ENCODE measurements at regions not wholly inside any gene's neighbourhood (a gene's known extent, or its start where the extent isn't known, plus 50 kb on each side); places are given as distances from the start of the nearest gene placed in this dataset.

DNA sequence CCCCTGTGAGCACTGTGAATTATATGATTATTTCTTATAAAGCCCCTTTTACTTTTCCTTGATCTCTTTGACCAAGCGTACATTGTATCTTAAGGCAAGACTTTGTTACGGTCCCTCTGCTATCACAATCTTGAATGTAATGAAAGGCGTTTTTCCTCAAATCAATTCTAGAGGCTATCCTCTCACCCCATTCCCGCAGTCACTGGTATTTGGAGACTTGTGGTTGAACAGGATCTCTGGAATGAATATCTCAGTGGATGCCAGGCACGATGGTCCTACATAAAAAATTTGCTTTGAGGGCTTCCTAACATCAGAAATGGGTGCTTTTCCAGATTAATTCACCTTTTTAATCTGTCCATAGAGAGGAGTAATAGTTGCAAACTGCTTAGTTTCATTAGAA lies 151.4 kb upstream of the PAPPA start:
- intact Hi-C loops (cut with DNase I): no loop called here
- Histone ChIP-seq H3K27ac (no peak overlapping the region), H3K36me3 (no peaks in the 10 kb centered on the region), H3K9me3 (no peaks in the 10 kb centered on the region), H3K4me1 (no peaks in the 10 kb centered on the region), H3K4me3 (no peak overlapping the region), H3K27me3 (no peaks in the 10 kb centered on the region)
- no peak for ATAC-seq
- no peak for DNase-seq
- 77 to 88% (median 86%) methylated on average over 5 of the region's 5 CpGs for WGBS, 4 donors
- TF ChIP-seq, protein P1, sequence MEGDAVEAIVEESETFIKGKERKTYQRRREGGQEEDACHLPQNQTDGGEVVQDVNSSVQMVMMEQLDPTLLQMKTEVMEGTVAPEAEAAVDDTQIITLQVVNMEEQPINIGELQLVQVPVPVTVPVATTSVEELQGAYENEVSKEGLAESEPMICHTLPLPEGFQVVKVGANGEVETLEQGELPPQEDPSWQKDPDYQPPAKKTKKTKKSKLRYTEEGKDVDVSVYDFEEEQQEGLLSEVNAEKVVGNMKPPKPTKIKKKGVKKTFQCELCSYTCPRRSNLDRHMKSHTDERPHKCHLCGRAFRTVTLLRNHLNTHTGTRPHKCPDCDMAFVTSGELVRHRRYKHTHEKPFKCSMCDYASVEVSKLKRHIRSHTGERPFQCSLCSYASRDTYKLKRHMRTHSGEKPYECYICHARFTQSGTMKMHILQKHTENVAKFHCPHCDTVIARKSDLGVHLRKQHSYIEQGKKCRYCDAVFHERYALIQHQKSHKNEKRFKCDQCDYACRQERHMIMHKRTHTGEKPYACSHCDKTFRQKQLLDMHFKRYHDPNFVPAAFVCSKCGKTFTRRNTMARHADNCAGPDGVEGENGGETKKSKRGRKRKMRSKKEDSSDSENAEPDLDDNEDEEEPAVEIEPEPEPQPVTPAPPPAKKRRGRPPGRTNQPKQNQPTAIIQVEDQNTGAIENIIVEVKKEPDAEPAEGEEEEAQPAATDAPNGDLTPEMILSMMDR (IDR thresholded peaks at IDR 0.05): no peak
- no peak for TF ChIP-seq POLR2A (IDR thresholded peaks at IDR 0.05)

DNA sequence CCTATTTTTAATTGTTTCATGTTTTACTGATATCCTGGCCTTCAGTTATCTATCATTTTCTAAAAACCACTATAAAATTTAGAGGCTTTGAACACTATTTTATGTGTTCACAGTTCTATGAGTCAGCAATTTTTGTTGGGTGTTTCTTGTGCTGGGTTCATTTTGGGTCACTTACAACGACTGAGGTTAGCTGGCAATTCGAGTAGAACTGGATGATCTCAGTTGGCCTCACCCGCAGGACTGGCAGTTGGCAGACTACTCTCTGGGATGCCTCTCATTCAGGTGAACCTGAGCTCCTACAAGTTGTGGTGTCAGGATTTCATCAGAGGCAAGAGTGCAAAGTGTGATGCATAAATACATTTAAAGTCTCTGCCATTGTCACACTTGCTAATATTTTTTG lies 151.0 kb upstream of the PAPPA start:
- ATAC-seq (peak in 2 of 4 donors; percentile 46 to 59), DNase-seq (peak in 1 of 5 donors; percentile 27)
- no peak overlapping the region for H3K27ac ChIP-seq
- H3K4me3 ChIP-seq: no peak overlapping the region
- WGBS, 4 donors: 44 to 50% (median 50%) methylated on average over 3 of the region's 3 CpGs
- intact Hi-C loops (cut with DNase I): no loop called here
- no peaks in the 10 kb centered on the region for H3K4me1 ChIP-seq
- no peaks in the 10 kb centered on the region for H3K9me3 ChIP-seq
- TF ChIP-seq, protein P1 (IDR thresholded peaks at IDR 0.05): no peak
- TF ChIP-seq POLR2A (IDR thresholded peaks at IDR 0.05): no peak
- no peaks in the 10 kb centered on the region for H3K27me3 ChIP-seq
- H3K36me3 ChIP-seq: no peaks in the 10 kb centered on the region

DNA sequence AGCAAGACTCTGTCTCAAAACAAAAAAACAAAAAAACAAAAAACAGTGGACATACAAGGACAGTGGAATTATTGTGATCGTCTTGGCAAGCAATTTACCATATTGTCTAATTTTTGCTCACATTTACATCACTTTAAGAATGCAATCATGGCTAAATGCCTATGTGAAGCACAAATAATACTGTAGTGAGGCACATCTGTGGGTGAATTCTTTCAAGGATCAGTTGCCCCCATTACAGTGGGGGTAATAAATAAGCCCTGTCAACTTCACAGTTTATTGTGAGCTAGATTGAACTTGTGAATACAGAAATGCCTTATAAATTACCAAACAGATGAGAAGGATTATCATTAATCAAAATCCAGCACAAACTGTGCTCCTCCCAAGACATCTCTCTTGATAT lies 150.2 kb upstream of the PAPPA start:
- no peak for TF ChIP-seq POLR2A (IDR thresholded peaks at IDR 0.05)
- TF ChIP-seq, protein P1 (IDR thresholded peaks at IDR 0.05): no peak
- Histone ChIP-seq H3K4me3 (no peak overlapping the region), H3K9me3 (no peaks in the 10 kb centered on the region), H3K27ac (no peak overlapping the region), H3K27me3 (no peaks in the 10 kb centered on the region), H3K4me1 (no peaks in the 10 kb centered on the region), H3K36me3 (no peaks in the 10 kb centered on the region)
- 78 to 89% (median 86%) methylated on average over 1 of the region's 1 CpG for WGBS, 4 donors
- no peak for ATAC-seq
- DNase-seq: no peak
- intact Hi-C loops (cut with DNase I): no loop called here

DNA sequence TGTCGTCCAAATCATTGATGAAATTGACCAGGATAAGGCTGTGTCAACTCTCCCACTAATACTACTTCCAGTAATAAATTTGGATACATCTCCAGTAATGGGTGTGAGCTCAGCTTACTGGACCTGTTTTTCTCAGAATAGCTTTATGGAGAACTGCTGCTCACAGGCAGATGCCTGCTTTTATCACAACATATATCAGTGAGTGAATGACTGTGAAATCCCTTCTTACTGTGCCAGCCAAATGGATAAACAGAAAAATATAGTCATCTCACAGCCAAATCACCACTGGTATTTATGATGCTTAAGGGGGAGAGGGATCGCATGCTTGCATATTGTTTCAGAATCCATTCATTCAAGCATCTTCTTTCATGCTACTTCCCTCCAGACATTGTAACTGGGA lies 148.4 kb upstream of the PAPPA start:
- H3K4me3 ChIP-seq: no peak overlapping the region
- TF ChIP-seq, protein P1 (IDR thresholded peaks at IDR 0.05): no peak
- H3K27me3 ChIP-seq: no peaks in the 10 kb centered on the region
- no peak overlapping the region for H3K27ac ChIP-seq
- DNase-seq (no peak), ATAC-seq (no peak)
- H3K4me1 ChIP-seq: no peaks in the 10 kb centered on the region
- intact Hi-C loops (cut with DNase I): no loop called here
- WGBS, 4 donors: 72 to 85% (median 76%) methylated on average over 2 of the region's 2 CpGs
- H3K36me3 ChIP-seq: no peaks in the 10 kb centered on the region
- peaks cover 0 to 6% (median 0%) of the 10 kb centered on the region in 12 donors for H3K9me3 ChIP-seq
